ENCODE measurements at regions not wholly inside any gene's neighbourhood (a gene's known extent, or its start where the extent isn't known, plus 50 kb on each side); places are given as distances from the start of the nearest gene placed in this dataset.

- TF ChIP-seq POLR2A (IDR thresholded peaks at IDR 0.05) (no peak), EP300 (IDR thresholded peaks at IDR 0.05) (no peak), POLR2AphosphoS5 (IDR thresholded peaks at IDR 0.05) (no peak), CTCF (IDR thresholded peaks at IDR 0.05) (no peak)
- Histone ChIP-seq H3K4me1 (no peaks in the 10 kb centered on the region), H3K27ac (no peak overlapping the region), H3K27me3 (no peaks in the 10 kb centered on the region), H3K36me3 (no peaks in the 10 kb centered on the region), H3K9me3 (no peaks in the 10 kb centered on the region), H3K4me3 (no peak overlapping the region)
- ATAC-seq: no peak
These were observed 227.8 kb downstream of the PTGER3 start for GRCh38 chr1:70819785-70820184.

DNA sequence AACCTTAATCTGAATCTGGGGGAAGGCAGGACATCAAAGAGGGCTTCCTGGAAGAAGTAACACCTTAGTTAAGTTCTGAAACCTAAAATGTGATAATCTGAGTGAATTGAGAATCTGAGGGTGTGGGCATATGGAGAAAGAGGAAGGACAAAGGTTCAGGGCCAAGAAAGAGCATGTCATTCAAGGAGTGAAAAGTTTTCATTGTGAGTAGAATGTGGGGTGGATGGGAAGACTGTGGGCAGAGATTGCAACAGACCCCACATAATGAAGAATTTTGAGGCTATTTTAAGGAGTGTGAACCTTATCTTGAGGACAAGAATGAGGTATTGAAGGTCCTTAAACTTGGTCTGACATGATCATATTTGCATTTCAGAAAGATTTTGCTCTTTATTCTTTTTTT is 227.2 kb downstream of the PTGER3 start:
- Histone ChIP-seq H3K27ac (no peak overlapping the region), H3K27me3 (no peaks in the 10 kb centered on the region), H3K36me3 (no peaks in the 10 kb centered on the region), H3K4me3 (no peak overlapping the region), H3K9me3 (no peaks in the 10 kb centered on the region), H3K4me1 (no peaks in the 10 kb centered on the region)
- TF ChIP-seq EP300 (IDR thresholded peaks at IDR 0.05): no peak
- TF ChIP-seq POLR2AphosphoS5 (IDR thresholded peaks at IDR 0.05): no peak
- no peak for TF ChIP-seq POLR2A (IDR thresholded peaks at IDR 0.05)
- no peak for TF ChIP-seq CTCF (IDR thresholded peaks at IDR 0.05)
- ATAC-seq: no peak

- Histone ChIP-seq H3K27ac (no peak overlapping the region), H3K27me3 (no peaks in the 10 kb centered on the region), H3K4me1 (no peaks in the 10 kb centered on the region), H3K9me3 (no peaks in the 10 kb centered on the region), H3K36me3 (no peaks in the 10 kb centered on the region), H3K4me3 (no peak overlapping the region)
- 42 to 59% methylated on average over 2 of the region's 2 CpGs for WGBS, 2 donors (ENCODE audit: low coverage in 1 of 2)
- no peak for ATAC-seq
- TF ChIP-seq CTCF (IDR thresholded peaks at IDR 0.05): no peak
- no peak for TF ChIP-seq EP300 (IDR thresholded peaks at IDR 0.05)
- TF ChIP-seq POLR2A (IDR thresholded peaks at IDR 0.05): no peak
- TF ChIP-seq POLR2AphosphoS5 (IDR thresholded peaks at IDR 0.05): no peak
These were observed 226.6 kb downstream of the PTGER3 start for GRCh38 chr1:70820995-70821394.

- Histone ChIP-seq H3K9me3 (no peaks in the 10 kb centered on the region), H3K4me1 (no peaks in the 10 kb centered on the region), H3K36me3 (no peaks in the 10 kb centered on the region), H3K27ac (no peak overlapping the region), H3K27me3 (no peaks in the 10 kb centered on the region), H3K4me3 (no peak overlapping the region)
- TF ChIP-seq POLR2A (IDR thresholded peaks at IDR 0.05) (no peak), CTCF (IDR thresholded peaks at IDR 0.05) (no peak), POLR2AphosphoS5 (IDR thresholded peaks at IDR 0.05) (no peak), EP300 (IDR thresholded peaks at IDR 0.05) (no peak)
- no peak for ATAC-seq
- 94 to 100% methylated on average over 3 of the region's 3 CpGs for WGBS, 2 donors (ENCODE audit: low coverage in 1 of 2)
These were observed 221.2 kb downstream of the PTGER3 start for GRCh38 chr1:70826428-70826827.

GRCh38 chr1:70827030-70827429 is 220.6 kb downstream of the PTGER3 start:
- ATAC-seq: no peak

More at GRCh38 chr1:70827030-70827429, 220.6 kb downstream of the PTGER3 start:
- Histone ChIP-seq H3K27ac (no peak overlapping the region), H3K4me3 (no peak overlapping the region), H3K4me1 (no peaks in the 10 kb centered on the region), H3K36me3 (no peaks in the 10 kb centered on the region), H3K27me3 (no peaks in the 10 kb centered on the region), H3K9me3 (no peaks in the 10 kb centered on the region)
- 93 to 94% methylated on average over 3 of the region's 3 CpGs for WGBS, 2 donors (ENCODE audit: low coverage in 1 of 2)
- TF ChIP-seq EP300 (IDR thresholded peaks at IDR 0.05) (no peak), CTCF (IDR thresholded peaks at IDR 0.05) (no peak), POLR2AphosphoS5 (IDR thresholded peaks at IDR 0.05) (no peak), POLR2A (IDR thresholded peaks at IDR 0.05) (no peak)

Data from gastroesophageal sphincter (tissue), 4 donors.